T1000 (cell line): ENCODE measurements at regions not wholly inside any gene's neighbourhood (a gene's known extent, or its start where the extent isn't known, plus 50 kb on each side); places are given as distances from the start of the nearest gene placed in this dataset.
A peak's percentile ranks its signal among the peaks of the same experiment; 100 is the strongest.

Experiments used
- DNase-seq: peaks from one replicate; lab custom pipeline; 2025; ENCODE audit warnings: mixed read lengths; lab: John Stamatoyannopoulos, UW

- DNase-seq = no peak
Observed at GRCh38 chr4:23741681-23742191, 148.1 kb downstream of the PPARGC1A start.

- no peak for DNase-seq
Observed at GRCh38 chr4:23737571-23737970, 152.3 kb downstream of the PPARGC1A start.

GRCh38 chr4:23736466-23736865 is 153.4 kb downstream of the PPARGC1A start:
- DNase-seq = no peak

- no peak for DNase-seq
Observed at GRCh38 chr4:23734000-23734399, 155.8 kb downstream of the PPARGC1A start.

- DNase-seq = no peak
Observed at GRCh38 chr4:23733476-23733875, 156.4 kb downstream of the PPARGC1A start.

GRCh38 chr4:23730998-23731397 is 158.8 kb downstream of the PPARGC1A start:
- DNase-seq = no peak

GRCh38 chr4:23728971-23729370 is 160.9 kb downstream of the PPARGC1A start:
- no peak for DNase-seq

GRCh38 chr4:23728393-23728792 is 161.5 kb downstream of the PPARGC1A start:
- peak; percentile 76 for DNase-seq

- DNase-seq = no peak
Observed at GRCh38 chr4:23720556-23720955, 169.3 kb downstream of the PPARGC1A start.

GRCh38 chr4:23718435-23718834 is 171.4 kb downstream of the PPARGC1A start:
- no peak for DNase-seq

GRCh38 chr4:23717528-23718248 is 172.2 kb downstream of the PPARGC1A start:
- DNase-seq = peak; percentile 29

GRCh38 chr4:23710298-23710697 is 179.5 kb downstream of the PPARGC1A start:
- DNase-seq = no peak

GRCh38 chr4:23707652-23708026 is 182.2 kb downstream of the PPARGC1A start:
- DNase-seq = no peak

- DNase-seq = no peak
Observed at GRCh38 chr4:23706972-23707651, 182.7 kb downstream of the PPARGC1A start.

- DNase-seq = no peak
Observed at GRCh38 chr4:23700197-23700596, 189.7 kb downstream of the PPARGC1A start.

GRCh38 chr4:23697722-23698121 is 192.1 kb downstream of the PPARGC1A start:
- DNase-seq = no peak

GRCh38 chr4:23697001-23697528 is 192.8 kb downstream of the PPARGC1A start:
- DNase-seq = no peak

GRCh38 chr4:23686169-23686897 is 203.5 kb downstream of the PPARGC1A start:
- no peak for DNase-seq

GRCh38 chr4:23685471-23685870 is 204.4 kb downstream of the PPARGC1A start:
- DNase-seq = no peak

GRCh38 chr4:23680671-23681518 is 209.0 kb downstream of the PPARGC1A start:
- no peak for DNase-seq

GRCh38 chr4:23674694-23675093 is 215.2 kb downstream of the PPARGC1A start:
- no peak for DNase-seq

- no peak for DNase-seq
Observed at GRCh38 chr4:23667659-23668058, 222.2 kb downstream of the PPARGC1A start.
